ENCODE measurements at regions not wholly inside any gene's neighbourhood (a gene's known extent, or its start where the extent isn't known, plus 50 kb on each side); places are given as distances from the start of the nearest gene placed in this dataset.

- no peak for DNase-seq (ENCODE audit: low spot score)
These were observed 58.9 kb downstream of the IRX1 start for GRCh38 chr5:3654515-3654914.

GRCh38 chr5:3656803-3657202 is 61.2 kb downstream of the IRX1 start:
- no peak for DNase-seq (ENCODE audit: low spot score)

DNA sequence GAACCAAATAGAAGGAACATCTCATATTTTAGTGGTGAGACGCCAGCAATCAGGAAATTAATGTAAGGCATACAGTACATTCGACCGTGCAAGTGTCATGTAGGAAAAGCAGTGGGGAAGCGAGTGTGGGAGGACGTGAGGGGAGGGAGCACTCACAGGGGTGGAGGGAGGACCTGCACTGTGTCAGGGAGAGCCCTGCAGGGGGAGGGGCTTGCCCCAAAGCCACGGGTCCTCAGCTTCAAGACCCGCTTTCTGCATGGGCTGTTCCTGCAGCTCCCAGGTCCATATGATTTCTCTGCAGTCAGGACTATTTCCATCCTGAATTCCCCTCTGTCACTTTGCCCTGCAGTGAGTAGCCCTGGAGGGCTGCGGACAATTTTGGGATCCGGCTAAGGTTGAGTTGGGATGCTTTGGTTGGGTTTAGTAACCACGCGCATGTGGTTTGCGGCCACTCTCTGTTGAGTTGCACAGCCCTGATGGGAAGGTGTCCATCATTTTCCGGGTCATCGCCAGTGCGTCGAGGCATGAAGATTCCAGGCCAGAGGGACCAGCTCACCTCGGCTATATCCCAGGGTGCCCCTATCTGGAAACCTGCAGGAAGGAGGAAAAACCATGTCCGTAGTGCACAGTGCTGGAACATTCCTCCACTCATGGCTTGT is 61.9 kb downstream of the IRX1 start:
- no peak for DNase-seq (ENCODE audit: low spot score)

DNA sequence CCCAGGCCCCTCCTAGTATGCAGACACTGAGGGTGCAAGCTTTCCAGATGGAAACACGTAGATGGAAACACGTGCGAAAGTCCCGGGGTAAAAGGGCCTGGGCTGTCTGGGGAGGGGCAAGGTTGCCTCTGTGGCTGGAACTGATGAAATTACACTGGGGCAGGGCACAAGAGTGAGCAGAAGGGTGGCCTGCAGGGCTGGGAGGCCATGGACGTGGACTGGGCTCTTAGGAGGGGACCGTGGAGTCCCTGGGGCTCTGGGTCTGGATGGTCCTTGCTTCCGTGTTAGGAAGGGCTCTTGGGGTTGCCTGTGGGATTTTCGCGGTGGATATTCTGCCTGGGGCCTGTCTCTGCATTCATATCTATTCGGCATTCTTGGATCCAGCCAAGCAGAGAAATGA is 63.3 kb downstream of the IRX1 start:
- DNase-seq (ENCODE audit: low spot score) = no peak

GRCh38 chr5:3659907-3660306 is 64.3 kb downstream of the IRX1 start:
- no peak for DNase-seq (ENCODE audit: low spot score)

DNA sequence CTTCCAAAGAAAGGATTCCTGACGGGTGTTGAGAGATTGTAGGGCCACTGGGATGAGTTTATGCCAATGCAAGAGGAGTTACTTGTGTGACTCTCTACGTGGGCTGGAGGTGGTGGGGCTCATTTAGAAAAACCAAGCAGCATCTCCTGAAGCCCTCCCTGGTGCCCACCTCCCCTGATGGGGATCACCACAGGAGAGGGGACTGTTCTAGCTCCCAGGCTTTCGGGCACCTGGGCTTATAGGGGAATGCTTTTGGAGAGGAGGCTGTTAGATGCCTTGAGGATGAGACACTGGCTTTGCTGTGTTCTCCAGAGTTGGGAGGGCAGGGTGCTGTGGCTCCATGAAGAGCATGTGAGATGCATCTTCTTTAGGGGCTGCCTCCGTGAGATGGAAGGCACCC is 65.0 kb downstream of the IRX1 start:
- no peak for DNase-seq (ENCODE audit: low spot score)

GRCh38 chr5:3661755-3662296 is 66.2 kb downstream of the IRX1 start:
- DNase-seq (ENCODE audit: low spot score) = no peak

GRCh38 chr5:3662344-3662743 is 66.7 kb downstream of the IRX1 start:
- DNase-seq (ENCODE audit: low spot score) = no peak

- DNase-seq (ENCODE audit: low spot score) = no peak
These were observed 75.7 kb downstream of the IRX1 start for GRCh38 chr5:3671337-3671736.

DNA sequence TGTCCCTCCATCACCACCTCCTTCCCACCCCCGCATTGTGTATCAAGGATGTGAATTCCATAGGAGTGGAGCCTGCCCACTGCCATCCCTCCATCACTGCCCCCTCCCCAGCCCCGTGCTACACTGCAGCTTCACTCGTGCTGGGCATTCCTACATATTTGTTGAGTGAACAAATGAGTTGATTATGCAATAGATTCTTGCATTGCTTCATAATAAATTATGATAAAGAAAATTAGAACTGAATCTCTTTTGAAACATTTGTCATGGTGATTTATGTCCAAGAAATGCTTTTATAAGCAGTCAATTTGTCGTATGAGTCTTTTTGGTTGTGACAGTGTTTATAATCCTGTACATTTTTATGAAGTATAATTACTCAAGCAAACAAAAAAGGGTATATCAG is 83.2 kb downstream of the IRX1 start:
- no peak for DNase-seq (ENCODE audit: low spot score)

GRCh38 chr5:3680821-3681220 is 85.2 kb downstream of the IRX1 start:
- no peak for DNase-seq (ENCODE audit: low spot score)

DNA sequence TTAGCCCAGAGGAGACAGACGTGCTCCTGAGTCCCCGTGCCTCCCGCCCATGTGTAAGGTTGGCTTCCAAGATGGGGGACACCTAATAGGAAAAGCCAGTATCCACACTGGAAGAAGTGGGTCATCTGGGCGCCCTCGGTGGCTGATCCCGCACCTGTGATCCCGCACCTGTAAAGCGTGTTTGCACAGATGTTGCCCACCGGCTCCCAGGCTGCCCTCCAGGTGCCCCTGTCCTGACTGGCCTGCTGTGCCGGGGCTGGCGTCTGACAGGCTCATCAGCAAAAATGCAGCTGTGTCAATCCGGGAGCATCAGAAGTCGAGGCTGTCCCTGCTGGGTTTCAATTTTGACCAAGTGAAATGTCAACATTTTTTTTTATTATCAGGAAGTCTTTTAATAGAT is 88.5 kb downstream of the IRX1 start:
- no peak for DNase-seq (ENCODE audit: low spot score)

DNA sequence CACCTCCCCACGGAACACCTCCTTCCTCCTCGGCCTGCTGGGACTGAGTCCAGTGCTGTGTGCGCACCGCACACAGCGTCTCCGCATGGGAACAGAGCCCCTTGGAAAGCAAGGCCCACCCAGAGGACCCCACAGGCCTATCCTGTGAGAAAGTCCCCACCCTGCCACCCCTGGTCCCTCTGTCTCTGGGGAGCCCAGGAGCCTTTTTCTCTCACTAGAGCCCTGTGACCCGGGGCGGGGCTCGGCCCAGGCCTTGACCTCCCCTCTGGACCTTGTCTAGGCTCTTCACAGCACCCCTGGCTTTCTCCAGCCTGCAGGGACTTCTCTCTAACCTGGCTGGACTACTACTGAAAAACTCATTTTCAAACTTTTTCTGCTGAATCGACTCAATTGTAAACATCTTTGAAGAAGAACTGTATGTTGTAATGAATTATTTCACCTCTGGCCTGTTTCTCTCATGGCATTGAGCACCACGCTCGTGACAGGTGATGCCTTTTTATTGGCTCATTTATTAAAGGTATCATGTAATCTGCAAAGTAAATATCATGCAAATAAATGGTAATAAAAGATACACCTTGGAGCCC is 89.2 kb downstream of the IRX1 start:
- DNase-seq (ENCODE audit: low spot score) = no peak

- no peak for DNase-seq (ENCODE audit: low spot score)
These were observed 99.2 kb downstream of the IRX1 start for GRCh38 chr5:3694819-3695218.

- DNase-seq (ENCODE audit: low spot score) = no peak
These were observed 100.2 kb downstream of the IRX1 start for GRCh38 chr5:3695818-3696217.

GRCh38 chr5:3698412-3698811 is 102.8 kb downstream of the IRX1 start:
- no peak for DNase-seq (ENCODE audit: low spot score)

GRCh38 chr5:3701694-3702093 is 106.1 kb downstream of the IRX1 start:
- DNase-seq (ENCODE audit: low spot score) = no peak

- DNase-seq (ENCODE audit: low spot score) = no peak
These were observed 109.0 kb downstream of the IRX1 start for GRCh38 chr5:3704661-3705060.

DNA sequence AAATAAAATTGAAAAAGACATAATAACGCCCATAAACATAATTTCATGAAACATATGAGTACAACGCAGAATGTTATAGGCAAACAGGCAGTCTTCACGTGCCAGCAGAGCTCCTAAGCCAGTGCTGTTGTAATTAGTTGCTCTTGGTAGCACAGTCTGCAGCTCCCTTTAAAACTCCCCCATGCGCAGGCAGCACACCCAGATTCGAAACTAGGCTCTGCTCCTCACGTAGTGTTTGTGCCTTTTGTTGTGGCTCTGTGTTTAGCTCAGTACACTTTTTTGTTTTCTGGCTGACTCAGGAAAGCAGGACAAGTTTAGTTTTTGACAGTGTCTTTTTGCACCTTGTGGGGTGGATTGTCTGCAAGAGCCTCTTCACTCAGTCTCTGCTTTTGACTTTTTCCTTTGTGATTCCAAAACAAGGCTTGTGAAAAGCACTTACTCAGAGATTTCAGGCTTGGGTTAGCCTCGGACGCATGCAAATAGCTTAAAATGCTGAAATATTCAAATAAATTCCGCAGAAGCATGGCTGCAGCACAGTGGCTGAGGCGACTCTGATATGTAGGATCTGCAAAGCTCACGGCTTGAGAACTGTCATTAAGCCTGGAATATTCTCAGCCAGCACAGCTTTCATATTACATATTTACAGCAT is 113.6 kb downstream of the IRX1 start:
- no peak for DNase-seq (ENCODE audit: low spot score)

GRCh38 chr5:3709717-3710348 is 114.2 kb downstream of the IRX1 start:
- no peak for DNase-seq (ENCODE audit: low spot score)

DNA sequence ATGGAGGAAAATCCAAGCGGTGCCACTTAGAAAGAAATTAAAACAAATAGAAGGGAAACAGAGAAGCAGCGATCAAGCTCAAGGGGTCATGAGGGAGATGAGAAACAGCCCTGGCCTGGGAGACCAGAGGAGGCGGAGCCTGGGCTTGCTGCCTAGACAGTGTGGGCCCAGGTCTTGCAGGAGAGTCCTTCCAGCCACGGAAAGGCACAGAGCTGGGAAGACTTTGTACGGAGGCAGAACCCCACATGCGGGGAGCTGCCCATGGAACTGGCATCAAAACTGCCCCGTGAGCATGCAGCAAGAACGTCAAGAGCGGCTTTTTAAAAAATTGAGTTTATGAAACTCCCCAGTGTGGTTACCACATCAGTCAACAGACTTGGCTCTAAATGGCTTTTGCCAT is 119.4 kb downstream of the IRX1 start:
- DNase-seq (ENCODE audit: low spot score) = no peak

DNA sequence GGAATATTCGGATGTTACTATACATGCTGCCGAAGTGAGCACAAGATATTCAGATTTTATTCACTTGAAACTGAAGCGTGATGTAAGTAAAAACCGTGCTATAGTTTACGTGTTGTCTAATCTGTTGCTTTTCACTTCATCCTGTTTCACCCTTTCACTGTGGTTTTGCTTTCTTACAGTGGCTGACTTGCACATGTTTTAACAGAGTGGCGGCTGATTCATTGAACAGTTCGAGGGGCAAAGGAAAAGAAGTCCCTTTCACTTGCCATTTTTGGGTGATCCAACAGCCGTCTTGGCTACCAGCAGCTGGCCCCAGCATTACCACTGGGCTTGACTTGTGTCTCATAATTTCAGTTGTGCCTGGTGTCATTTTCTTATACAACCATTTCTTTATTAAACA is 134.0 kb downstream of the IRX1 start:
- DNase-seq (ENCODE audit: low spot score) = no peak

- DNase-seq (ENCODE audit: low spot score) = no peak
These were observed 139.0 kb downstream of the IRX1 start for GRCh38 chr5:3734632-3735031.
